SHP77 (cell line): ENCODE measurements at regions not wholly inside any gene's neighbourhood (a gene's known extent, or its start where the extent isn't known, plus 50 kb on each side); places are given as distances from the start of the nearest gene placed in this dataset.
A peak's percentile ranks its signal among the peaks of the same experiment; 100 is the strongest.

Experiments used
- DNase-seq, 2 experiments: peaks; one replicate each; lab custom pipeline; 2025; lab: John Stamatoyannopoulos, UW

- DNase-seq = no peak
Measured at GRCh38 chr20:23231561-23232218, 118.9 kb upstream of the NXT1 start.

GRCh38 chr20:23230766-23231385, 119.7 kb upstream of the NXT1 start:
- DNase-seq = peak in 1 of 2 experiments; percentile 31

GRCh38 chr20:23229989-23230388, 120.6 kb upstream of the NXT1 start:
- DNase-seq = no peak

GRCh38 chr20:23228912-23229311, 121.7 kb upstream of the NXT1 start:
- DNase-seq = no peak

GRCh38 chr20:23227976-23228375, 122.6 kb upstream of the NXT1 start:
- DNase-seq = no peak

- DNase-seq = no peak
Measured at GRCh38 chr20:23227274-23227673, 123.3 kb upstream of the NXT1 start.

GRCh38 chr20:23226612-23227265, 123.9 kb upstream of the NXT1 start:
- peak in 1 of 2 experiments; percentile 16 for DNase-seq

- DNase-seq = no peak
Measured at GRCh38 chr20:23225407-23226060, 125.1 kb upstream of the NXT1 start.

GRCh38 chr20:23224806-23225205, 125.8 kb upstream of the NXT1 start:
- no peak for DNase-seq

- DNase-seq = no peak
Measured at GRCh38 chr20:23223908-23224580, 126.5 kb upstream of the NXT1 start.

GRCh38 chr20:23222531-23223200, 127.9 kb upstream of the NXT1 start:
- DNase-seq = no peak

GRCh38 chr20:23217023-23217422, 130.9 kb upstream of the CD93 start:
- no peak for DNase-seq

- no peak for DNase-seq
Measured at GRCh38 chr20:23215344-23215995, 129.3 kb upstream of the CD93 start.

GRCh38 chr20:23214903-23215302, 128.8 kb upstream of the CD93 start:
- DNase-seq = no peak

GRCh38 chr20:23212464-23212995, 126.4 kb upstream of the CD93 start:
- no peak for DNase-seq

- DNase-seq = no peak
Measured at GRCh38 chr20:23212011-23212410, 125.9 kb upstream of the CD93 start.

GRCh38 chr20:23211164-23211563, 125.0 kb upstream of the CD93 start:
- no peak for DNase-seq

- no peak for DNase-seq
Measured at GRCh38 chr20:23207826-23208540, 121.9 kb upstream of the CD93 start.

- no peak for DNase-seq
Measured at GRCh38 chr20:23206995-23207394, 120.9 kb upstream of the CD93 start.

GRCh38 chr20:23206061-23206460, 119.9 kb upstream of the CD93 start:
- no peak for DNase-seq
